HL-60 (cell line): ENCODE measurements at regions not wholly inside any gene's neighbourhood (a gene's known extent, or its start where the extent isn't known, plus 50 kb on each side); places are given as distances from the start of the nearest gene placed in this dataset.
A peak's percentile ranks its signal among the peaks of the same experiment; 100 is the strongest.

ENCODE experiments used
- DNase-seq, 2 experiments: peaks; one replicate each; pipeline ENCODE4 v3.0.0-alpha.2; 2010 to 2020; ENCODE audit warnings: low read depth in 1 of 2, low spot score in 1 of 2
- H3K27ac ChIP-seq: fragments of 250-450 bp; sonication (Bioruptor Pico); replicated peaks from 2 replicates; pipeline ENCODE4 v1.5.1; 2020; ENCODE audit warnings: mild to moderate bottlenecking, moderate library complexity
- H3K27me3 ChIP-seq: fragments of 250-450 bp; sonication (Bioruptor Pico); 2 replicates; pipeline ENCODE4 v1.5.1; 2021; ENCODE audit warnings: mild to moderate bottlenecking, moderate library complexity; ENCODE audit not compliant: insufficient read depth, poor library complexity, severe bottlenecking
- H3K4me3 ChIP-seq: replicated peaks from 2 replicates; pipeline ENCODE4 v1.5.1; 2011; ENCODE audit warnings: mild to moderate bottlenecking, control low read depth, low read length; ENCODE audit not compliant: insufficient read depth
- GABPA ChIP-seq: IDR thresholded peaks from 2 replicates; pipeline ENCODE4 v1.6.1; 2012; ENCODE audit warnings: low read depth
- POLR2AphosphoS5 ChIP-seq: IDR thresholded peaks from 2 replicates; pipeline ENCODE4 v1.6.1; 2012; ENCODE audit warnings: low read depth
- SPI1 ChIP-seq: IDR thresholded peaks from 2 replicates; pipeline ENCODE4 v1.6.1; 2012; ENCODE audit warnings: low read depth, mild to moderate bottlenecking, borderline replicate concordance
- TF ChIP-seq, protein P1 (sequence below): IDR thresholded peaks from 2 replicates; pipeline ENCODE4 v1.6.1; 2012; ENCODE audit warnings: low read depth; ENCODE audit not compliant: insufficient replicate concordance
- TF ChIP-seq, protein P2 (sequence below): IDR thresholded peaks from one replicate; pipeline ENCODE4 v1.5.1; 2011; ENCODE audit warnings: low read length, control low read depth, inconsistent platforms; ENCODE audit not compliant: insufficient read depth

DNA sequence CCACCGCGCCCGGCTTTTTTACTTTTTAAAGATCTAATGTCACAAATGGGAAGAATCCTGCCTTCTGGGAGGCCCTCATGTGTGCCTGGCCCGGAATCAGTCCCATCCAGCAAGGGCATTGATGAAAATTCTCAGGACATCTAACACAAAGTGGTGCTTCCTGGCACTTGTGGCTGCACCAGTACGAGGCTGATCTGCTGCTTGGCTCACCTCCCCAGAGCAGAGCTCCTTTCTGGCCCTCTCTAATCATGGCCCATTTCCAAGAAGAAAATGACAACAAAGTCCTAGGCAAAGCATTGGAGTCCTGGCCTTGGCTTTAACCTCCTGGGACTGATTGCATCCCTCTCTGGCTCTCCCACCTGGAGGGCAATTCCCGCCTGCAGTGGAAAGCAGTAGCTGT is 50.7 kb upstream of the SIAH1 start:
- TF ChIP-seq GABPA = no peak
- TF ChIP-seq, protein P1, sequence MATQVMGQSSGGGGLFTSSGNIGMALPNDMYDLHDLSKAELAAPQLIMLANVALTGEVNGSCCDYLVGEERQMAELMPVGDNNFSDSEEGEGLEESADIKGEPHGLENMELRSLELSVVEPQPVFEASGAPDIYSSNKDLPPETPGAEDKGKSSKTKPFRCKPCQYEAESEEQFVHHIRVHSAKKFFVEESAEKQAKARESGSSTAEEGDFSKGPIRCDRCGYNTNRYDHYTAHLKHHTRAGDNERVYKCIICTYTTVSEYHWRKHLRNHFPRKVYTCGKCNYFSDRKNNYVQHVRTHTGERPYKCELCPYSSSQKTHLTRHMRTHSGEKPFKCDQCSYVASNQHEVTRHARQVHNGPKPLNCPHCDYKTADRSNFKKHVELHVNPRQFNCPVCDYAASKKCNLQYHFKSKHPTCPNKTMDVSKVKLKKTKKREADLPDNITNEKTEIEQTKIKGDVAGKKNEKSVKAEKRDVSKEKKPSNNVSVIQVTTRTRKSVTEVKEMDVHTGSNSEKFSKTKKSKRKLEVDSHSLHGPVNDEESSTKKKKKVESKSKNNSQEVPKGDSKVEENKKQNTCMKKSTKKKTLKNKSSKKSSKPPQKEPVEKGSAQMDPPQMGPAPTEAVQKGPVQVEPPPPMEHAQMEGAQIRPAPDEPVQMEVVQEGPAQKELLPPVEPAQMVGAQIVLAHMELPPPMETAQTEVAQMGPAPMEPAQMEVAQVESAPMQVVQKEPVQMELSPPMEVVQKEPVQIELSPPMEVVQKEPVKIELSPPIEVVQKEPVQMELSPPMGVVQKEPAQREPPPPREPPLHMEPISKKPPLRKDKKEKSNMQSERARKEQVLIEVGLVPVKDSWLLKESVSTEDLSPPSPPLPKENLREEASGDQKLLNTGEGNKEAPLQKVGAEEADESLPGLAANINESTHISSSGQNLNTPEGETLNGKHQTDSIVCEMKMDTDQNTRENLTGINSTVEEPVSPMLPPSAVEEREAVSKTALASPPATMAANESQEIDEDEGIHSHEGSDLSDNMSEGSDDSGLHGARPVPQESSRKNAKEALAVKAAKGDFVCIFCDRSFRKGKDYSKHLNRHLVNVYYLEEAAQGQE = no peak
- no peak for TF ChIP-seq SPI1
- TF ChIP-seq, protein P2, sequence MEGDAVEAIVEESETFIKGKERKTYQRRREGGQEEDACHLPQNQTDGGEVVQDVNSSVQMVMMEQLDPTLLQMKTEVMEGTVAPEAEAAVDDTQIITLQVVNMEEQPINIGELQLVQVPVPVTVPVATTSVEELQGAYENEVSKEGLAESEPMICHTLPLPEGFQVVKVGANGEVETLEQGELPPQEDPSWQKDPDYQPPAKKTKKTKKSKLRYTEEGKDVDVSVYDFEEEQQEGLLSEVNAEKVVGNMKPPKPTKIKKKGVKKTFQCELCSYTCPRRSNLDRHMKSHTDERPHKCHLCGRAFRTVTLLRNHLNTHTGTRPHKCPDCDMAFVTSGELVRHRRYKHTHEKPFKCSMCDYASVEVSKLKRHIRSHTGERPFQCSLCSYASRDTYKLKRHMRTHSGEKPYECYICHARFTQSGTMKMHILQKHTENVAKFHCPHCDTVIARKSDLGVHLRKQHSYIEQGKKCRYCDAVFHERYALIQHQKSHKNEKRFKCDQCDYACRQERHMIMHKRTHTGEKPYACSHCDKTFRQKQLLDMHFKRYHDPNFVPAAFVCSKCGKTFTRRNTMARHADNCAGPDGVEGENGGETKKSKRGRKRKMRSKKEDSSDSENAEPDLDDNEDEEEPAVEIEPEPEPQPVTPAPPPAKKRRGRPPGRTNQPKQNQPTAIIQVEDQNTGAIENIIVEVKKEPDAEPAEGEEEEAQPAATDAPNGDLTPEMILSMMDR = no peak
- TF ChIP-seq POLR2AphosphoS5 = no peak
- Histone ChIP-seq H3K27me3 (no peaks in the 10 kb centered on the region), H3K27ac (peak overlapping the region; percentile 78), H3K4me3 (no peak overlapping the region)
- no peak for DNase-seq

DNA sequence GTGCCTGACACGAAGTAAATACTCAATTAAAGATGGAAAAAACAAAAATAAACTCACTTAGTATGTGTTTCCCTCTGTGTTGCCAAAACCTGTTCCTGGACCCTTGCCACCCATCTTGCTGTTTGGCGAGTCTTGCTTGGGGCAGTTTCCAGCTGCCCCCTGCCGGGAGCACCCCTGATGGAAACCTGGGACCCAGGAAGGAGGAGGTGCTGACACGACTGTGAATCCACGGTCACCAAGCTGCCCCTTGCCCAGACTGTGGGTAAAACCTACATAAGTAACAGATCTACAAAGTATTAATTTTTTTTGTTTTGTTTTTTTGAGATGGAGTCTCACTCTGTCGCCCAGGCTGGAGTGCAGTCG is 50.1 kb upstream of the SIAH1 start:
- TF ChIP-seq, protein P1 = no peak
- no peak for TF ChIP-seq POLR2AphosphoS5
- TF ChIP-seq, protein P2 = no peak
- no peak for TF ChIP-seq SPI1
- TF ChIP-seq GABPA = no peak
- DNase-seq = no peak
- H3K27me3 ChIP-seq = no peaks in the 10 kb centered on the region
- H3K27ac ChIP-seq = peak overlapping the region; percentile 78
- H3K4me3 ChIP-seq = no peak overlapping the region
